SK-N-MC (cell line): ENCODE measurements at regions not wholly inside any gene's neighbourhood (a gene's known extent, or its start where the extent isn't known, plus 50 kb on each side); places are given as distances from the start of the nearest gene placed in this dataset.

ENCODE experiments used
- DNase-seq: peaks from one replicate; pipeline ENCODE4 v3.0.0-alpha.2; 2011; ENCODE audit warnings: low read depth, low spot score
- H3K27ac ChIP-seq: fragments of 200-600 bp; sonication (generic); 2 replicates; pipeline ENCODE4 v1.5.1; 2016; ENCODE audit warnings: mixed run types
- H3K36me3 ChIP-seq: fragments of 200-600 bp; sonication (generic); 2 replicates; pipeline ENCODE4 v1.6.1; 2017; ENCODE audit warnings: antibody characterized with exemption, low read length, mixed read lengths; ENCODE audit not compliant: insufficient read depth
- H3K4me3 ChIP-seq: fragments of 200-600 bp; sonication (generic); 2 replicates; pipeline ENCODE4 v1.5.1; 2016
- H3K9ac ChIP-seq: fragments of 200-600 bp; sonication (generic); 2 replicates; pipeline ENCODE4 v1.8.0; 2017; ENCODE audit warnings: mixed run types, mixed read lengths; ENCODE audit not compliant: insufficient read length
- H3K9me3 ChIP-seq: fragments of 200-600 bp; sonication (generic); 2 replicates; pipeline ENCODE4 v1.6.1; 2017; ENCODE audit warnings: low read depth, mild to moderate bottlenecking, antibody characterized with exemption, low read length, moderate library complexity, mixed read lengths
- EZH2 ChIP-seq: fragments of 200-600 bp; sonication (generic); IDR thresholded peaks from one replicate; pipeline ENCODE4 v1.6.1; 2017; ENCODE audit warnings: antibody characterized with exemption
- FOXP2 ChIP-seq: optimal IDR thresholded peaks from 2 replicates; pipeline ENCODE3; 2011; ENCODE audit warnings: mild to moderate bottlenecking, moderate library complexity; ENCODE audit not compliant: insufficient read depth; ENCODE audit errors: extremely low read length, control extremely low read depth
- POLR2AphosphoS5 ChIP-seq: IDR thresholded peaks from 2 replicates; pipeline ENCODE4 v1.6.1; 2012; ENCODE audit warnings: mild to moderate bottlenecking, low read depth, low read length, borderline replicate concordance

DNA sequence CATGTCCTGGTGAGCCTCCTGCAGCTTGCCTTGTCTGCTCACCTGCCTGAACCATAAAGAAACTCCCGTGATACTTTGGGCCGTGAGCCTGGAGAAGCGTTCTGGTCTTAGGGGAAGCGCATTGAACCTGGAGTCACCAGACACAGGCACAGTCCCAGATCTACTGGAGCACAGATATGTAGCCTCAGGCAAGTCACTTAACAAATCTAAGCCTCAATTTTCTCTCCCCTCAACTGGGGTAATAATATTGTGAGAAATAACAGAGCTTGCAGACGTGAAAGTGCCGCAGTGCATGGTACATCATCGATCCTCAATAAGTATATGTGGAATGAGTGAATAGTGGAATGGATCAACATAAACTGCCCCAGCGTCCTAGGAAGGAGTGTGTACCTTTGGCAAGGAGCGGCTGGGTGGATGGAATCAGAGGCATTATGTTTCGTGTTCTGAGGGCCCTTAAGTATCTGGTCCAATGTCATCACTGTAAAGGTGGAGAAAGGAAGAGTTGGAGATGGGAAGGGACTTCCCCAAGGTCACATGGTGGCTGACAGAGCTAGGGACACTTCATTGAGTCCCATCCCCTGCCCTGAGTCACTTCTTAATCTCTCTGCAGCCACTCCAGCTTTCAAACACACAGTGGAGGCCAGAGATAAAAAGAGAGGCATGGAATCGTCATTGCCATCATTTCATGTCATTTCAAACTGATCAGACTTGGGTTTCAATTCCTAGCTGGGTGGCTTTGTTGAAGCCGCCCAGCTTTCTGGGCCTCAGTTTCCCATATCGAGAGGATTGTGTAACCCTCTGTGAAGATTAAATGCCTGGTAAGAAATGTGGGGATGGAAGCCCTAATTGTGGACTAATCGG is 172.4 kb downstream of the DDX1 start:
- Histone ChIP-seq H3K36me3 (no peaks in the 10 kb centered on the region), H3K4me3 (no peak overlapping the region), H3K27ac (no peak overlapping the region), H3K9me3 (no peaks in the 10 kb centered on the region), H3K9ac (no peak overlapping the region)
- TF ChIP-seq FOXP2 (no peak), POLR2AphosphoS5 (no peak), EZH2 (no peak)
- no peak for DNase-seq

DNA sequence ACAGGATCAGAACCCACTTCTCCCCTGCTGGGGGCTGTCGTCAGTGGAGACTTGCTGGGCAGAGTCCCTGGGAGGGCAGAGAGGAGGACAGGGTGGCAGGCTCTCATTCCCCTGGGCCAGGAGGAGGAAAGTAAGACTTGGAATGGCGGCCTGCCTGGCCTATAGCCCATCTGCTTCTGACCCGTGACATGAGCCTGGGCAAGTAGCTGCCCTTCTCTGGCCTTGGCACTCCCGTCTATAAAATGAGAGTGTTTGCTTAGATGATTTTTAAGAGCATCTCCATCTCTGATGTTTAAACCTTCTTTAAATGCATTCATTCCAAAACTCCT is 173.0 kb downstream of the DDX1 start:
- Histone ChIP-seq H3K9me3 (no peaks in the 10 kb centered on the region), H3K27ac (no peak overlapping the region), H3K36me3 (no peaks in the 10 kb centered on the region), H3K9ac (no peak overlapping the region), H3K4me3 (no peak overlapping the region)
- DNase-seq, result no peak
- TF ChIP-seq EZH2 (no peak), POLR2AphosphoS5 (no peak), FOXP2 (no peak)

DNA sequence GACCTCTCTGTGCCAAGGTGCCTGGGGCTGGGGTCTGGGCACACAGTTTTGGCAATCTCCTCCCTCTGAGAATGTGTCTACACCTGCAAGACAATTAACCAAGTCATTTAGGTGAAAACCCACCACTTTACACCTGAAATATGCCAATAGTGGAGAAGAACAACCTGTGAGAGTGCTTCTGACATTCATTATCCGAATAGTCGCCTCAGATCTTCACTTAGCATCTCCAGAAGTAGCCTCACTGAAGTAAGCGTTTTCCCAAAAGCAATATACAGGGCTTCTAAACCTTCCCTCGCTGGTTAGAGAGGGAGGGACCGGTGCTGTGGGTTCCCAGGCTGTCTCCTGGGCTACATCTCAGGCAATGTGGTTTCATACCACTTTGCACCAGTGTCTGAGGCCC is 173.5 kb downstream of the DDX1 start:
- Histone ChIP-seq H3K27ac (no peak overlapping the region), H3K36me3 (no peaks in the 10 kb centered on the region), H3K9ac (no peak overlapping the region), H3K9me3 (no peaks in the 10 kb centered on the region), H3K4me3 (no peak overlapping the region)
- no peak for DNase-seq
- TF ChIP-seq POLR2AphosphoS5 (no peak), EZH2 (no peak), FOXP2 (no peak)

DNA sequence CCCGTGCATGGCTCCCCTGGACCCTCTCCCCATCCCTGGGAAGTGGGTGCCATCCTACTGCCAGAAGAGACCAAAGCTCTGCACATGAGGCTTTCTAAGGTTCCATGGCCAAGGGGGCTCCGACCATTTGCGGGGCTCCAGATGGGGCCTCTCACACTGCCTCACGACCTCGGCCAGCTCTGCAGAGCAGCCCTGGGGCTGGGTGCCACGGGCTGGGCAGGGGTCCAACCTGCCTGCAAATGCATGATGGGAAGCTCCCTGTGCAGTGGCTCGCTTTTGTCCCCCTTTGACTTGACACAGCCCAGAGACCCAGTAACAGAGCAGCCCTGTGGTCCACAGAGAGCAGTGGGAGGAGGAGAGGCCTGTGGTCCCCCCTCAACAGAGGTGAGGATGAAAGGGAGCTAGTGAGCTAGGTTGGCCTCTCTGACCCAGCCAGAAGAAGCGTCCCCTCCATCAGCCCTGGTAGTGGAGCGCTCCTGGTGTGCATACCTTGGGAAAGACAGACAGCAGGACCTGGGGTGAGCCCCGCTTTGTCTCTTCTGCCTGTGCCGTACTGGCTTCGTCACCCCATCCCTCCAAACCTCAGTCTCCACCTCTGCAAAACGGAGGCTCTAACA is 174.1 kb downstream of the DDX1 start:
- Histone ChIP-seq H3K9ac (no peak overlapping the region), H3K36me3 (no peaks in the 10 kb centered on the region), H3K4me3 (no peak overlapping the region), H3K9me3 (no peaks in the 10 kb centered on the region), H3K27ac (no peak overlapping the region)
- no peak for DNase-seq
- TF ChIP-seq FOXP2 (no peak), EZH2 (no peak), POLR2AphosphoS5 (no peak)

DNA sequence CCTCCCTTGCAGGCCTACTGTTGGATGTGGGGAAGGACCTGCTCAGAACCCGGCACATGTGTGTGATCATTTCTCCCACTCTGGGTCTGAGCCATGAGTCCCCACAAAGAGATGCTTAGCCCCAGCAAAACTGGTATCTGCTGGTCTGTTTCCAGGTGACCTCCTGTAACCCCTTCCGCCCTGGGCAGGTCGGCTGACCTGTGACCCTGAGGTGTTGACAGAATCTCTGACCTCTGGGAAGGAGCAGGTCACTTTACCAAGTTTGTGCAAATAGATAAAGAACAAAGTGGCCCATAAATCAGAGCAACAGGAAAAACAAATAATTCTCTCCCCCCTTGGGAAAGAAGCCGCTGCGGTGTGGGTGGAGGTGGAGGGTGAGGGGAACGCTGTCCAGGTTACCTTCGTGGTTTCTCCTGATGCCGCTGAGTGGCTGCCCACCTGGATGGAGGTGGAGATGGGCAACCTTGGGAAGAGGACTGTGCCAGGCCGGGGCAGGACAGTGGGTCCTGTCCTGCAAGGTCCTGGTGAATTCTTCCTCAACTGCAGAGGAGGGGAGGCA is 174.0 kb upstream of the MYCN start:
- Histone ChIP-seq H3K36me3 (no peaks in the 10 kb centered on the region), H3K27ac (no peak overlapping the region), H3K9me3 (no peaks in the 10 kb centered on the region), H3K4me3 (no peak overlapping the region), H3K9ac (no peak overlapping the region)
- DNase-seq, result no peak
- TF ChIP-seq EZH2 (no peak), POLR2AphosphoS5 (no peak)

DNA sequence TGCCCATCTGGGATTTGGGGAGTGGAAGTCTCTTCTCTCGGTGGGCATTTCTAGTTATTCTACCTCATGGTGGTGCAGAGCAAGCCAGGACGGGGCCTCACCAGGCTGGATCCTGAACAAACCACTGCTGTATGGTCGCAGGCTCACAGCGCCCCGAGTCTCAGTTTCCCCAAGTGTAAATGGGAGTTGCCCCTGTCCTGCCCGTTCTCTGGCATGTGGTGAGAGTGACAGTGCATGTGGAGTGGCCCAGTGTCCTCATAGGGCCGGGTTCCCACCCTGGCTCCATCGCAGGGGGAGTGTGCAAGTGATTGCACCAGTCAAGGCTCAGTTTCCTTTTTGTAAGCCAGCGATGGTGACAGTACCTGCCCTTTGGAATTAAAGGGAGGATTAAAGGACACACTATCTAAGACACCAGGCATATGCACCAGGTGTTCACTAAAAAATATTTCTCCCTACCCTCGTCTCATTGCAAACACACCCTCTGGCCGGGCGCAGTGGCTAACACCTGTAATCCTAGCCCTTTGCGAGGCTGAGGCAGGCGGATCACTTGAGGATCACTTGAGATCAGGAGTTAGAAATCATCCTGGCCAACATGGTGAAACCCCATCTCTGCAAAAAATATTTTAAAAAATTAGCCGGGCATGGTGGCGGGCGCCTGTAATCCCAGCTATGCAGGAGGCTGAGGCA is 173.3 kb upstream of the MYCN start:
- no peaks in the 10 kb centered on the region for H3K9me3 ChIP-seq
- DNase-seq, result no peak
- no peak for TF ChIP-seq FOXP2
- no peak for TF ChIP-seq EZH2
- no peak for TF ChIP-seq POLR2AphosphoS5

DNA sequence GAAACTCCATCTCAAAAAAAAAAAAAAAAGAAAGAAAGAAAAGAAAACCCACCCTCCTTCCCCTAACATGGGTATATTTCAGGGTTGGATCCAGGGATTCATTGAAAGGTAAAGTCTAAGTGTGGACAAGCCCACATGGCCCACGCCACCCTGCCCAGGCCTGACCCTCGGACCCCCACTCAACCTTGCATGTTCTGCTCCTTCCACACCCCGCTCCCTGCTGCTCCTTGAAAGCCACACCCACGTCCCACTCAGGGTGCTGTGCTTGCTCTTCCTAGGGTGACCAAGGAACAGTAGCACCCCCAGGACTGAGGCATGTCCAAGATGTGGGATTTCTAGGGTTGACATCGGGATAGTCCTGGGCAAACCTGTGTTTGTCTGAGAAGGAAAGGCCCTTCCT is 172.7 kb upstream of the MYCN start:
- Histone ChIP-seq H3K9me3 (no peaks in the 10 kb centered on the region), H3K27ac (no peak overlapping the region), H3K36me3 (no peaks in the 10 kb centered on the region), H3K4me3 (no peak overlapping the region), H3K9ac (no peak overlapping the region)
- DNase-seq, result no peak
- TF ChIP-seq EZH2 (no peak), POLR2AphosphoS5 (no peak), FOXP2 (no peak)

More for the DNA sequence above, 173.3 kb upstream of the MYCN start:
- Histone ChIP-seq H3K27ac (no peak overlapping the region), H3K4me3 (no peak overlapping the region), H3K36me3 (no peaks in the 10 kb centered on the region), H3K9ac (no peak overlapping the region)

DNA sequence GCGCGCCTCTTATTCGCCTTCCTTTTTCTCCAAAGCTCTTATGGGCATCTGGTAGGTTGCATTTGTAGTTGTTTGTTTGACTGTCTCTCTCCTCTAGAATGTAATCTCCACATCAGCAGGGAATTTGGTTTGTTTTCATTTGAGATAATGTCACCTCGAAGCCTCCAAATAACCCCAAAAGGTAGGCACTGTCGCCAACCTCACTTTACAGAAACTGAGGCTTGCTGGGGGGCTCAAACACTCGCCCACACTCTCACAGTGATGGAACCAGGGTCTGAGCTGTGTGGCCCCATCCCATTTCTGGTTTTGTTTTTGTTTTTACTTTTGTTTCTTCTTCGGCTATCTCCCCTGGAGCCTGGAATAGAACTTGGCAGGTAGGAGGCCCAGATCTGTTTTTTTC is 172.2 kb upstream of the MYCN start:
- Histone ChIP-seq H3K4me3 (no peak overlapping the region), H3K9me3 (no peaks in the 10 kb centered on the region), H3K27ac (no peak overlapping the region), H3K36me3 (no peaks in the 10 kb centered on the region), H3K9ac (no peak overlapping the region)
- no peak for DNase-seq
- TF ChIP-seq FOXP2 (no peak), EZH2 (no peak), POLR2AphosphoS5 (no peak)

DNA sequence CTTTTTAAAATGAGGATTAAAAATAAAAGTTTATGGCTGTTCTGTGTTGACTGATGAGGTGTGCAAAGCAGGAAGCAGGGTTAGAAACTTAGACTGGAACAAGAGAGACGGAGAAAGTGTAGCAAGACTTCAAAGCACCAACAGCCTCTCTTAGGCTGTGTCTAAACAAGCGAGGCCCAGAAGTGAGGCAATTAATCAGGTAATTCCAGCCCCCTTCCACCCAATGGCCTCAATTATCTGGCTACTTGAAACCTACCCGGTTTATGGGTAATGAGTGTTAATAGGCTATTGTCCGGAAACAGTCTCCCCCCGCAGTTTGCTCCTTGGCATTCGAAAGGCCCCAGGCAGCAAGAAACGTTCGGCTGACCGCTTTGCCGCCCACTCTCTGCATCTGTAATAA is 171.7 kb upstream of the MYCN start:
- Histone ChIP-seq H3K4me3 (no peak overlapping the region), H3K9me3 (no peaks in the 10 kb centered on the region), H3K27ac (no peak overlapping the region), H3K36me3 (no peaks in the 10 kb centered on the region), H3K9ac (no peak overlapping the region)
- TF ChIP-seq POLR2AphosphoS5 (no peak), FOXP2 (no peak), EZH2 (no peak)
- DNase-seq, result no peak
